HG03159 (cell line): ENCODE measurements at regions not wholly inside any gene's neighbourhood (a gene's known extent, or its start where the extent isn't known, plus 50 kb on each side); places are given as distances from the start of the nearest gene placed in this dataset.
"Not testable (repeated sequence)": the region's sequence is repeated elsewhere in the genome, so short reads cannot be mapped to it uniquely, and the experiment has no call there.

Experiments
- ATAC-seq: cut with Tn5 transposase; IDR thresholded peaks from one replicate; pipeline ENCODE4 v1.9.1; 2021; ENCODE audit warnings: mild to moderate bottlenecking, moderate library complexity; ENCODE audit not compliant: unreplicated experiment

DNA sequence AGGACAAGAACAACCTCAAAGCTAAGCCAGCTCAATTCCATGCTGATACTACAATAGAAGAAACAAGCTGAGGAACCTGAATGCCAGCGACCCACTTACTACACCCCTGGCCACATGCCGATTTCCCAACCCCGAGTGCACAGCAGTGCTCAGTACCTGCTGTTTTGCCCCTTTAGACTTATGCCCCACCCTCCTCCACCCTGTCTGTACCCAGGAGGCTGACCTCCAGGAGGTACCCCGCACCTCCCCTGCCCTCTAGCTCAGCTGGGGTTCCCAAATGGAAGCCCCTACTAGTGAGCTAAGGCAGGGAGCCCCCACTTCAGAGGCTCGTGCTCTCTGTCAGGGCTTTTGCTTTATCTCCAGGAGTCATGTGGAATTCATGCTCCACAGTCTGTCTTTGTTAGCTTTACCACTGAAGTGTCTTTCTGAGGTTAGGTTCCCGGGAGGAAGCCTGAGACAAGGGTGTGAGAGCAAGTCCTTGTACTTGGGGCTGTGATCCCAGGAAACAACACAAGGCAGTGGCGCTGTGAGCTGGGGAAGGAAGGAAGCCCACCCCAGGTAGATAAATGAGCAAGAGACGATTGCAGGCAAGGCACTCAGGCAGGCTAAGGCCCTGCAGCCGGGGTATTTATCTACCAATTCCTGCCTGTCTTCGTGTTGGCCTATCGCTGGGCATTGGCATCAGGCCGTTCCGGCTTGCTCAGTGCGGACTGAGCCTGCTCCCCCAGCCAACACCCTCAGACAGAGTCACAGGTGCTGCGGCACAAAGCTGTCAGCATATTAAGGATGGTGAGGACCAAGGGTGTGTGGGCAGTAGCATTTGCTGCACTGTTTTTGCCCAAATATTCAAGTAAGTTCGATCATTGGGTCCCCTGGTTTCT is 220.5 kb downstream of the CYP26B1 start:
- ATAC-seq = no peak

GRCh38 chr2:71926089-71926447 is 221.6 kb downstream of the CYP26B1 start:
- no peak for ATAC-seq

GRCh38 chr2:71925268-71926088 is 222.2 kb downstream of the CYP26B1 start:
- ATAC-seq = no peak

DNA sequence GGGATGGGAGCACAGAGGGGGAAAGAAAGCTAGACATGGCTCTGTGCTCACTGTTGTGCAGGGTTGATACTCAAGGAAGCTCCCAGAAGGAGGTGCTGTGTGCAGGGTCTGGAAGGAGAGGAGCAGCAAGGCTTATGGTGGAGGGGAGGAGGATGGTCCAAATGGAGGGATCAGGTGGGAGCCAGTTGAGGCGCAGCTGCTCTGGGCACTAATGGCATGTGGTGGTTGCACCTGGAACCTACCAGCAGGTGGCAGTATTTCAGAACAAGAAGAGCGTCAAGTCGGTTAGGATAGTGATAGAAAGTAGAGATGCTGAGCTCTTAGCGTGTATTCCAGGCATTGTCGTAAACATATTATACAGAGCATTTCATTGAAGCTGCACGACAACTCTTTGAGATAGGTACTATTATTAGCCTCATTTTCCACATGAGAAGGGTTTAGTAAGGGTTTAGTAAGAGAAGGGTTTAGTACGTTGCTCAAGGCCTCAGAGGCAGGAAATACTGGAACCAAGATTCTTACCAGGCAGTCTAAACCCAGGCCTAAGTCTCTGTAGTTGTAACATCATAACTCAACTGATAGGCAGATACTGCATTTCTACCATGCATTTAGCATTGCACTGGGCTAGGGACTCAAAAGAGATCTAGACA is 223.7 kb downstream of the CYP26B1 start:
- peak; percentile 92 for ATAC-seq

DNA sequence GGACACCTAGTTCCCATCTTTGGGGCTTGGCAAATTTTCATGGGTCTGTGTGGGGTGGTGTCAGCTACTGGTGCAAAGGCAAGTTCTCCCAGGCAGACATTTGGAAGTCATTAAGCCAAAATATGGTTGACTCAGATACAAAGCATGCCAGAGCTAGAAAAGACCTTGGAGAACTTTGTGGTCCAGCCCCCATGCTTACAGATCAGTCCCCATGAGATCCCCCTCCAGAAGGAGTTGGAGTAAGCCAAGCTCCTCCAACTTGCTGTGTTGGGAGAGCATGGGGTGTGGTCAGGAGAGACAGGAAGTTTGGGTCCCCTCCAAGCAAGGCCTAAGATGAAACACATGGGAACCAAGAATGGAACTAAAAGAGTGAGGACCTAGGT is 224.5 kb downstream of the CYP26B1 start:
- ATAC-seq = no peak

DNA sequence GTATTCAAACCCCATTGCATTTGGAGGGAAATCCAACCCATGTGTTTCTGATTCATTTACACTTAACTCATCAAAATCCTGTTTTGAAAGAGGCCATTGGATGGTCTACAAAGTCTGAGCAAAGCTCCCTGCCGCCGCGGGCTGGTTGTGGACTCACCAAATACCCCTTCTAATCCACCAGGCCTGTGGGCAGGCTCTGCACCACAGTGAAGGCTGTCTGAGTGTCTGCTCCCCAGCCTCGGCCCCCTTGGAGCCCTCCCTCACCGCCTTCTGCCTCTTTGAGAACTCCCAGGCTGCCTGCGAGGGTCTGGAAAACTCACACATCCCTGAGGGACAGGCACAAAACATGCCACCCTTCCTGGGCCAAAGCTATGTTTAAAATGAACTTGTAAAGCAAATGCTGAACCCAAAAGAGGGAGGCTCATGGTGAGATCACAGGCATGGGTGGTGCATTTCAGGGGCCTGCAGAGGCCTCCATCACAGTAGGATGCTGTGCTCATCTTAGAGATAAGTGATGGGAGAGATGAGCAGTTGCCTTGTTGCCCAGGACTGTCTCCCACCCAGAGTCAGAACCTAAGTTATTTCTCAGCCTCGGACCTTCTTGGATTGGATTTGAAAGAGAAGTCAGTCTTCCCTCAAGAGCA is 225.0 kb downstream of the CYP26B1 start:
- ATAC-seq = no peak

- ATAC-seq = no peak
Observed at GRCh38 chr2:71922091-71922490, 225.6 kb downstream of the CYP26B1 start.

- ATAC-seq = not testable (repeated sequence)
Observed at GRCh38 chr2:71920819-71921218, 226.8 kb downstream of the CYP26B1 start.

DNA sequence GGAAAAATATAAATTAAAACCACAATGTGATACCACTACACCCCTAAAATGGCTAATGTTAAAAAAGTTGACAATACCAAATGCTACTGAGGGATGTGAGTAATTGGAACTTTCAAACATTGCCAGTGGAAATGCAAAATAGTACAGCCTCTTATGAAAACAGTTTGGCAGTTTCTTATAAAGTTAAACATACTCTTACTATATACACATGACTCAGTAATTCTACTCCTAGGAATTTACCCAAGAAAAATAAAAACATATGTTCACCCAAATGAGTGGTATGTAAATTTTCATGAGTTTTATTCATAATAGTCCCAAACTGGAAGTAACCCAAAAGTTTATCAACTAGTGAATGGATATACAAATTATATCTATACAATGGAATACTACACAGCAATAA is 228.0 kb downstream of the CYP26B1 start:
- no peak for ATAC-seq

DNA sequence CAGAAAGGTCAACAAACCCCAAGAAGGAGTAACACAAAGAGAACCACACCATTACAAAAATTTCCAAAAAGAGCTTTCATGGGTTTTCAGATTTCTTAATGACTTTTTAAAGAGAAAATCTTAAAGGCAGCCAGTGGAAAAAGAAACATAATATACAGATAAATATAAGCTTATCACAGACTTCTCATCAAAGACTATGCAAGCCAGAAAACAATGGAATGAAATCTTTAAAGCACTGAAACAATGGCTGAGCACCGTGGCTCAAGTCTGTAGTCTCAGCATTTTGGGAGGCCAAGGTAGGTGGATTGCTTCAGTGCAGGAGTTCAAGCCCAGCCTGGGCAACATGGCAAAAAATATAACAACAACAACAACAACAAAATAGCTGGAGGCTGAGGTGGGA is 237.4 kb downstream of the CYP26B1 start:
- no peak for ATAC-seq

DNA sequence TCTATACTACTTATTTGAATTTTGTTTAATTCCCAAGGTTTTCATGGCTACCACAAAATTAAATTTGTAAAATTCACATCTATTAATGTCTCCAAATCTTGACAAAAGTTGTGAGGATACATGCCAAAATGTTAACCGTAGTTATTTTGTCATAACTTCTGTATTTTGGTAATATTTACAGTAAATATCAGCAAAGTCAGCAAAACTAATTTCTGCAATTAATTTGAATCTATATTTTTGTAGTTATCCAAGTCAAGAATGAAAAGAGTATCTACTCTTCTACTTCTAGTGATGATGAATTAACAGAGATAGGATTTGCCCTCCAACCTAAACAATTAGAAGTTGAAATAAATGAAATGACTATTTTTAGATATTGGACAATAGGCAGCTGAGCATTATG is 238.9 kb downstream of the CYP26B1 start:
- ATAC-seq = no peak

DNA sequence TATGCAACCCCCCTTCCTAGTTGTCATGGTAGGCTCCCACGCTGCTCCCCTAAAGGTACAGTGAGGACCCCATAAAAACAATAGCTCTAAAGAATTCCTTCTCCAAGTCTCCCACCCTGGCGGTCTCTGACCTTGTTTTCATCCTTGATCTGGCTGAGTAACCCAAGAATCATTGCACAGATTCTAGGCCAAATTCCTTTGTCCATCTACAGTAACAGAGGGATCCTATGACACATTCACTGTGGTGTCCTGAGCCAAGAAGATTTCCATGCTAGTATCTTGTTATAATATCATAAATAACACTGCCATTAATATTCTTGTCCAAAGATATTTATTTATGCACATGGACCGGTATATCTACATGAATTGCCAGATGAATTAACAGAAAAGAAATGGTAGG is 240.2 kb downstream of the CYP26B1 start:
- no peak for ATAC-seq

- ATAC-seq = no peak
Observed at GRCh38 chr2:71906357-71906973, 241.2 kb downstream of the CYP26B1 start.

DNA sequence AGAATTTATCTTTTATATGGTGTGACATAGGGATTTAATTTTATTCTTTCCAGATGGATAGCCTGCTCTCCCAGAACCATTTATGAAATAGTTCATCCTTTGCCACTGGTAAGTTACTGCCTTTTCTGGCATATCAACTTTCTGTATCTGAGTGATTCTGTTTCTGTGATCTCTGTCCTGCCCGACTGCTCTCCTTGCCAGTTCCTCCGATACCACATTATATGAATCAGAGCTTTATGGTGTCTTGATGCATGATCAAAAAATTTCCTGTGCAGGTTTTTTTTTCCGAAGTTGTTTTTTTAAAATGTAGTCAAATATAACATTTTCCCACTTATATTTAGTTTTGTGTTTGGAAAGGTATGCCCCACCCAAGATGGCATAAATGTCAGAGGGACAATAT is 242.5 kb downstream of the CYP26B1 start:
- no peak for ATAC-seq

- ATAC-seq = no peak
Observed at GRCh38 chr2:71903841-71904240, 243.8 kb downstream of the CYP26B1 start.

DNA sequence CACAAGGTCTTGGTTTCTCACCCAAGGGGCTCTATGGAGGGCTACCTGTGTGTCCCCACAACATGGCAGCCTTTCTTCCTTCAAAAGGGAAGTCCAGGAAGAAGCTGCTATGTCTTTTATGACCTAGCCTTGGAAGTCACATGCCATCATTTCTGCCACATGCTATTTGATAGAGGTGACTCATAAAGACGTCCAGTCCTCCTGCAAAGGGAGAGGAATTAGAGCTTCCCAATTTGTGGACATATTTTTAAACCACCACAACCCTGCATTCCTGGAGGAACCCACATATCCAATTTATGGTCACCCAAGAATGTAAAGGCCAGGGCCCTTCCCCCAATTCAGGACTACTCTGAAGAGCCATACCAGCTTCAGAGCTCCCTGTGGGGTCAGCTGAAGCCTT is 246.2 kb downstream of the CYP26B1 start:
- no peak for ATAC-seq

DNA sequence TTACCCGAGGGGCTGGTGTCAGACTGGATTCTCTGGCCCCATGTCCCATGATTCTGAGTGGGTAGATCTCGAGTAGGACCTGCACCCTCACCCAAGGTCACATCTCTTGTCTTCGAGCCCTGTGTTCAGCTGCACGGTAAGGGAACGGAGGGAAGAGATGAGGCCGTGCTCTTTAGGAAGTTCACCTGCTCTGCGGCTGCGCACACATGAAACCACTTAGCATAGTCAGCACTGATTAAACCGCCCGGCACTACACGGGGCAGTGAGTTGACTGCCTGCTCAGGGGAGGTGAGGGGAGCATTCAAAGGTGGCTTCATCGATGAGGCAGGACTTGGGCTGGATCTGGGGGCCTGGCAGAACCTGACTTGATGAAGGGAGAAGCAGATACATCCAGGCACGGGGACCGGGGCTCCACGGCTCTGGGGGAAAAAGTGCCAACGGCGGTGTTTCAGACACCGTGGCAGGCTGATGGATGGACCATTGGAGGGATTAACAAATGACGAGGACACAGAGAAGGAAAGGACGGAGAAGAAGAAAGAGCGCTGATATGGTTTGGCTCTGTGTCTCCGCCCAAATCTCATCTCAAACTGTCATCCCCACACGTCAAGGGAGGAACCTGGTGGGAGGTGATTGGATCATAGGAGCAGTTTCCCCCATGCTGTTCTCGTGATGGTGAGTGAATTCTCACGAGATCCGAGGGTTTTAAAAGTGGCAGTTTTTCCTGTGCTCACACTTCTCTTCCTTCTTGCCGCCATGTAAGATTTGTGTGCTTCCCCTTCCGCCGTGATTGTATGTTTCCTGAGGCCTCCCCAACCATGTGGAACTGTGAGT is 248.6 kb downstream of the CYP26B1 start:
- no peak for ATAC-seq

DNA sequence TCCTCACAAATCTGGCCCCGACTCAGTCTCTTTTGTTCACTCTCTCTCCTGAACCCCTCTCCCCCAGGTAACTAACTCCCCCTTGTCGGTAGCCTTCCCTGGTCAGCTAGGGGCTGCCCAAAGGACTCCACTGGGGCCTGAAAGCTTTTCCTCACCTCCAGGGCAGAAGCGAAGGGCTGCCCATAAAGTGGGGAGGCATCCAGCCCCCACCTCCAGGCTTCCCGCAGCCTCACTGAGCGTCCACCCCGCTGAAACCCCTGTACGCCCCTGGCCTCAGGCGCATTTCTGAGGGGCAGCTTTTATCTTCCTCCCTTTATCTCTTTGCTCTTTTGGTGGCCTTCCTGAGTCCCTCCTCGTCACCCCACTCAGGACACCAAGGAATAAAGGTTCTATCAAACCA is 249.3 kb downstream of the CYP26B1 start:
- ATAC-seq = no peak

DNA sequence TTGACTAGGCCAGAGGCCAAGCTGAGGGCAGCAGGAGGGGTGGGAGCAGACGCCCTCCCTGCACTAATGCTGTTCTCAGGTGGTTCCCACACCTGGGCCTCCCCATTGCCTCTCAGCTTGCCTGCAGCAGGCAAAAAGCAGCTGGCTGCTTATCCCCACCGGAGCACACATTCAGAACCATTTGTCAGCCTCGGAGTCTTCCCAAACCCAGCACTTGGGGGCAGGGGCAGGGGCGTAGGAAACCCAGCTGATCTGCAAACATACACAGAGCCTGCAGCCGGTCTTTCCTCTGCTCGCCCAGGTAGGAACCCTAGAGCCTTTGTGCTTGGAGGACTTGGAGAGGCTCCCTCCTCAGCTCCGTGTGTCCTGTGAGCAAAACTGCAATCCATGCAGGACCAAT is 249.8 kb downstream of the CYP26B1 start:
- ATAC-seq = no peak

DNA sequence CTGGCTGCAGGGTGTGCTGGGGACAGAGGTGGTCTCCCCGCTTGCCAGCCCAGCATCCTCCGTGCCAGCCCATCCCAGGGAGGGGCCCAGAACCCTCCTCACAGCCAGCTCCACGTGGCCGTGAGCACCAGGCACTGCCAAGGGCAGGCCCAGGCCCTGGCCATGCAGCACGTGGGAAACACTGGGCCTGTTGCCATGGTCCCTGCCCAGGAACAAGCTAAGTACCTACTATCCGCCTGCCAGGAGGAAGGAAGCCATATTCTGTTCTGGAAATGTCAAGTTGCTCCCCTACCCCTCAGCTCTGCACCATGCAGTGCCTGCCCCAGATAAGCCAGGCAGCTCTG is 250.6 kb downstream of the CYP26B1 start:
- ATAC-seq = no peak
